Upper lobe of left lung (tissue), 6 donors: ENCODE measurements at regions not wholly inside any gene's neighbourhood (a gene's known extent, or its start where the extent isn't known, plus 50 kb on each side); places are given as distances from the start of the nearest gene placed in this dataset.
A peak's percentile ranks its signal among the peaks of the same experiment; 100 is the strongest.

Experiments
- ATAC-seq, 2 donors: fragments of 200-7000 bp; cut with Tn5 transposase; one replicate each; pipeline ENCODE4 v1.9.1; 2022; ENCODE audit warnings: mild to moderate bottlenecking in 2 of 2, moderate library complexity in 2 of 2; ENCODE audit not compliant: low FRiP score in 2 of 2
- DNase-seq, 2 donors: peaks; one replicate each; pipeline ENCODE4 v3.0.0-alpha.2; 2019 to 2020
- H3K27ac ChIP-seq, 4 donors: fragments of 200-600 bp; sonication (generic); one replicate each; pipeline ENCODE4 v1.5.1; 2016 to 2019
- H3K27me3 ChIP-seq, 4 donors: fragments of 200-600 bp; sonication (generic); one replicate each; pipeline ENCODE4 v1.5.1; 2017 to 2019
- H3K36me3 ChIP-seq, 4 donors: fragments of 200-600 bp; sonication (generic); one replicate each; pipeline ENCODE4 v1.5.1; 2016 to 2019
- H3K4me1 ChIP-seq, 4 donors: fragments of 200-600 bp; sonication (generic); one replicate each; pipeline ENCODE4 v1.5.1; 2018 to 2019
- H3K4me3 ChIP-seq, 4 donors: fragments of 200-600 bp; sonication (generic); one replicate each; pipeline ENCODE4 v1.5.1; 2017 to 2019; ENCODE audit warnings: mild to moderate bottlenecking in 2 of 4, moderate library complexity in 1 of 4
- H3K9me3 ChIP-seq, 4 donors: fragments of 200-600 bp; sonication (generic); one replicate each; pipeline ENCODE4 v1.5.1; 2018 to 2019
- CTCF ChIP-seq, 6 experiments: fragments of 450-650 bp in 4 of 6; fragments of 200-600 bp in 2 of 6; sonication (generic) in 2 of 6; IDR thresholded peaks; one replicate each; pipeline ENCODE4 v1.5.1; 2016 to 2019; ENCODE audit warnings: antibody characterized with exemption in 6 of 6
- EP300 ChIP-seq, 4 donors: sonication (generic); formaldehyde crosslinking; IDR thresholded peaks; one replicate each; pipeline ENCODE4 v1.5.1; 2017; ENCODE audit warnings: antibody characterized with exemption in 4 of 4, control low read depth in 2 of 4
- POLR2A ChIP-seq, 4 donors: fragments of 450-650 bp; IDR thresholded peaks; one replicate each; pipeline ENCODE4 v1.5.1; 2016 to 2017; ENCODE audit warnings: antibody characterized with exemption in 4 of 4, mild to moderate bottlenecking in 2 of 4
- POLR2AphosphoS5 ChIP-seq, 2 donors: sonication (generic); formaldehyde crosslinking; IDR thresholded peaks; one replicate each; pipeline ENCODE4 v1.5.1; 2017; ENCODE audit warnings: antibody characterized with exemption in 2 of 2
- WGBS, 2 donors: methylation state at CpG; one replicate each; pipeline ENCODE4 v1.1.5; 2017 to 2018; 5-methylcytosine and 5-hydroxymethylcytosine counted together
- donor health status: DM: no; HTN: no; CAD: no; lungs with moderate emphysema.
- donor health status: DM: no; HTN: yes; CAD: no; lungs with severe emphysema.

DNA sequence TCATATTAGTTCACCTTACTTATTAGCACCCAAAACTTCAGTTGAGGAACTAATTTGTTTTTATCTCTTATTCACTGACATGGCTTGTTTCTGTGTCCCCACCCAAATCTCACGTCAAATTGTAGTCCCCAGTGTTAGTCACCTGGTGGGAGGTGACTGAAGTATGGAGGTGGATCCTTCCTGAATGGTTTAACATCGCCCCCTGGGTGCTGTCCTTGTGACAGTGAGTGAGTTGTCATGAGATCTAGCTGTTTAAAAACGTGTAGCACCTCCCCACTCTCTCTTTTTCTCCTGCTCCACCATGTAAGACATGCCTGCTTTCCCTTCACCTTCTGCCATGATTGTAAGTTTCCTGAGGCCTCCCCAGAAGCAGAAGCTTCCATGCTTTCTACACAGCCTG, 75.0 kb upstream of the HECTD2 start:
- no peaks in the 10 kb centered on the region for H3K27me3 ChIP-seq
- TF ChIP-seq CTCF (IDR thresholded peaks at IDR 0.05) (no peak), POLR2AphosphoS5 (IDR thresholded peaks at IDR 0.05) (no peak), POLR2A (IDR thresholded peaks at IDR 0.05) (no peak), EP300 (IDR thresholded peaks at IDR 0.05) (no peak)
- no peaks in the 10 kb centered on the region for H3K4me1 ChIP-seq
- H3K36me3 ChIP-seq, result no peaks in the 10 kb centered on the region
- ATAC-seq, result no peak
- 76 to 79% methylated on average over 3 of the region's 3 CpGs for WGBS, 2 donors
- no peak for DNase-seq
- no peak overlapping the region for H3K4me3 ChIP-seq
- no peak overlapping the region for H3K27ac ChIP-seq
- no peaks in the 10 kb centered on the region for H3K9me3 ChIP-seq

GRCh38 chr10:91339729-91340128, 70.4 kb upstream of the HECTD2 start:
- no peaks in the 10 kb centered on the region for H3K27me3 ChIP-seq
- ATAC-seq, result no peak
- no peaks in the 10 kb centered on the region for H3K36me3 ChIP-seq
- H3K4me3 ChIP-seq, result no peak overlapping the region
- 43 to 53% methylated on average over 1 of the region's 1 CpG for WGBS, 2 donors
- TF ChIP-seq CTCF (IDR thresholded peaks at IDR 0.05), result no peak
- TF ChIP-seq POLR2A (IDR thresholded peaks at IDR 0.05), result no peak
- no peak for TF ChIP-seq EP300 (IDR thresholded peaks at IDR 0.05)
- no peak for TF ChIP-seq POLR2AphosphoS5 (IDR thresholded peaks at IDR 0.05)
- no peak for DNase-seq
- peaks cover 0 to 6% (median 0%) of the 10 kb centered on the region in 4 donors for H3K4me1 ChIP-seq
- H3K9me3 ChIP-seq, result no peaks in the 10 kb centered on the region
- H3K27ac ChIP-seq, result no peak overlapping the region

- Histone ChIP-seq H3K27ac (peak overlapping the region in 3 of 4 donors; percentile 31 to 73 (median 55)), H3K4me1 (peaks cover 0 to 6% (median 0%) of the 10 kb centered on the region in 4 donors), H3K9me3 (no peaks in the 10 kb centered on the region), H3K27me3 (no peaks in the 10 kb centered on the region), H3K36me3 (no peaks in the 10 kb centered on the region), H3K4me3 (no peak overlapping the region)
- DNase-seq (no peak), ATAC-seq (peak in 1 of 2 donors; percentile 93)
- TF ChIP-seq POLR2AphosphoS5 (IDR thresholded peaks at IDR 0.05) (no peak), EP300 (IDR thresholded peaks at IDR 0.05) (no peak), CTCF (IDR thresholded peaks at IDR 0.05) (no peak), POLR2A (IDR thresholded peaks at IDR 0.05) (no peak)
- WGBS, 2 donors, result 76 to 83% methylated on average over 8 of the region's 8 CpGs
These were observed 69.4 kb upstream of the HECTD2 start for GRCh38 chr10:91340613-91341362.

- DNase-seq (no peak), ATAC-seq (no peak)
- H3K4me3 ChIP-seq, result no peak overlapping the region
- H3K27ac ChIP-seq, result peak overlapping the region in 3 of 4 donors; percentile 9 to 73 (median 55)
- no peaks in the 10 kb centered on the region for H3K9me3 ChIP-seq
- H3K4me1 ChIP-seq, result peaks cover 0 to 6% (median 0%) of the 10 kb centered on the region in 4 donors
- TF ChIP-seq POLR2A (IDR thresholded peaks at IDR 0.05) (no peak), CTCF (IDR thresholded peaks at IDR 0.05) (no peak), EP300 (IDR thresholded peaks at IDR 0.05) (no peak), POLR2AphosphoS5 (IDR thresholded peaks at IDR 0.05) (no peak)
- H3K36me3 ChIP-seq, result no peaks in the 10 kb centered on the region
- H3K27me3 ChIP-seq, result no peaks in the 10 kb centered on the region
These were observed 68.5 kb upstream of the HECTD2 start for GRCh38 chr10:91341686-91342085.

GRCh38 chr10:91343010-91343409, 67.1 kb upstream of the HECTD2 start:
- no peak for TF ChIP-seq POLR2AphosphoS5 (IDR thresholded peaks at IDR 0.05)
- no peak for TF ChIP-seq POLR2A (IDR thresholded peaks at IDR 0.05)
- TF ChIP-seq CTCF (IDR thresholded peaks at IDR 0.05), result no peak
- no peak for TF ChIP-seq EP300 (IDR thresholded peaks at IDR 0.05)
- Histone ChIP-seq H3K27ac (no peak overlapping the region), H3K4me1 (peaks cover 0 to 6% (median 0%) of the 10 kb centered on the region in 4 donors), H3K27me3 (no peaks in the 10 kb centered on the region), H3K9me3 (no peaks in the 10 kb centered on the region), H3K4me3 (no peak overlapping the region), H3K36me3 (no peaks in the 10 kb centered on the region)
- WGBS, 2 donors, result 67 to 68% methylated on average over 1 of the region's 1 CpG
- DNase-seq, result no peak
- ATAC-seq, result no peak
